ENCODE measurements at regions not wholly inside any gene's neighbourhood (a gene's known extent, or its start where the extent isn't known, plus 50 kb on each side); places are given as distances from the start of the nearest gene placed in this dataset.

GRCh38 chr4:123229286-123229685 lies 167.3 kb upstream of the SPRY1 start:
- TF ChIP-seq CTCF (IDR thresholded peaks at IDR 0.05 in 4 of 5, conservative IDR thresholded peaks at IDR 0.05 in 1 of 5) (no peak), POLR2A (IDR thresholded peaks at IDR 0.05) (no peak)

Measured in gastrocnemius medialis (tissue), 4 donors.